HG03558 (cell line): ENCODE measurements at regions not wholly inside any gene's neighbourhood (a gene's known extent, or its start where the extent isn't known, plus 50 kb on each side); places are given as distances from the start of the nearest gene placed in this dataset.
"Not testable (repeated sequence)": the region's sequence is repeated elsewhere in the genome, so short reads cannot be mapped to it uniquely, and the experiment has no call there.

ENCODE experiments used
- ATAC-seq: cut with Tn5 transposase; IDR thresholded peaks from one replicate; pipeline ENCODE4 v1.9.1; 2021; ENCODE audit warnings: moderate number of reproducible peaks; ENCODE audit not compliant: unreplicated experiment; ENCODE audit errors: extremely low read depth

- no peak for ATAC-seq
These were observed 188.7 kb upstream of the SALL3 start for GRCh38 chr18:78790960-78791359.

- ATAC-seq = no peak
These were observed 187.5 kb upstream of the SALL3 start for GRCh38 chr18:78792094-78792493.

- ATAC-seq = no peak
These were observed 186.9 kb upstream of the SALL3 start for GRCh38 chr18:78792736-78793135.

GRCh38 chr18:78793313-78794070, 186.1 kb upstream of the SALL3 start:
- ATAC-seq = no peak

DNA sequence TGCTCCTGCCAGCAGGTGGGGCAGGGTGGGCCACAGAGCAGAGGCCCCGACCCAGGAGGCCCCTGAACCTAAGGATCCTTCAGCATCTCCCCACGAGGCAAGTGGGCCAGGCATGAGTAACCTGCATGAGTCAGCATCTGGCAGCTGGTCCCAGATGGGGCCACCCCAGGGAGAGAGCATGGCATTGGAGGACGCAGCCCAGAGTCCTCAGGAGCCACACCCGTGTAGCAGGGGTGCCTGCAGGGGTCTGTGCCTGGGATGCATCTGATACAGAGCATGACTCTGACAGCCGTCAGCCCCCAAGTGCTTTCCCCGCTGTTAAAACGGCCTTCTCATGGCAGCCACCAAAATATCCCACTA, 185.6 kb upstream of the SALL3 start:
- ATAC-seq = no peak

DNA sequence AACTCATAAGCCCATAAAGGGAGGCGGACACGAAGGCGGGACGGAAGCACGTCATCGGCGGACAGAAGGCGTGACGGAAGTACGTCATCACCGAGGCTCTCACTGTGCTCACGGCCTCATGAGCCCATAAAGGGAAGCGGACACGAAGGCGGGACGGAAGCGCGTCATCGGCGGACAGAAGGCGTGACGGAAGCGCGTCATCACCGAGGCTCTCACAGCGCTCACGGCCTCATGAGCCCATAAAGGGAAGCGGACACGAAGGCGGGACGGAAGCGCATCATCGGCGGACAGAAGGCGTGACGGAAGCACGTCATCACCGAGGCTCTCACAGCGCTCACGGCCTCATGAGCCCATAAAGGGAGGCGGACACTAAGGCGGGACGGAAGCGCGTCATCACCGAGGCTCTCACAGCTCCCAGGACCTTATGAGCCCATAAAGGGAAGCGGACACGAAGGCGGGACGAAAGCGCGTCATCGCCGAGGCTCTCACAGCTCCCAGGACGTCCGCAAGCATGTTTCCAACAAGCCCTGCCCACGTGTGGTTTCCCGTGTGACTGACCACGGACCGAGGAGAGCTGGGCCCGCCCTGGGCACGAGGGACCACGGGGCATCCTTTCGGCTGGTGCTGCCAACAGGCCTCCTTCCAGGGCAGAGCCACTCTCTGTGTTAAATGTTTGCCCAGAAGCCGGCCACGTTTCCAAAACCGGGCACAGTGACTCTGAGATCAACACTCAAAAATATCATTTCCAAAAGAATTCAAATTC, 182.7 kb upstream of the SALL3 start:
- no peak for ATAC-seq

DNA sequence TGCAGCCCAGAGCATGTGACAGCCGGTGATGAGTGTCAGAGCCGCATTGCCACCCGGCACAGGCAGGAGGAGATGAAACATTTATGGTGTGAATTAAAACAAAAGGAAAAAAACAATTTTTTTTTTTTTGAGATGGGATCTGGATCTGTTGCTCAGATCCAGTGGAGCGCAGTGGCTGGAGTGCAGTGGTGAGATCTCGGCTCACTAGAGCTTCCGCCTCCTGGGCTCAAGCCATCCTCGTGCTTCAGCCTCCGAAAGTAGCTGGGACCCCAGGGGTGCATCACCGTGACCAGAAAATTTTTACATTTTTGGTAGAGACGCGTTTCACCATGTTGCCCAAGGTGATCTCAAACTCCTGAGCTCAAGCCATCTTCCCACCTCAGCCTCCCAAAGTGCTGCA, 182.1 kb upstream of the SALL3 start:
- ATAC-seq = no peak

GRCh38 chr18:78798402-78799175, 181.0 kb upstream of the SALL3 start:
- ATAC-seq = no peak

DNA sequence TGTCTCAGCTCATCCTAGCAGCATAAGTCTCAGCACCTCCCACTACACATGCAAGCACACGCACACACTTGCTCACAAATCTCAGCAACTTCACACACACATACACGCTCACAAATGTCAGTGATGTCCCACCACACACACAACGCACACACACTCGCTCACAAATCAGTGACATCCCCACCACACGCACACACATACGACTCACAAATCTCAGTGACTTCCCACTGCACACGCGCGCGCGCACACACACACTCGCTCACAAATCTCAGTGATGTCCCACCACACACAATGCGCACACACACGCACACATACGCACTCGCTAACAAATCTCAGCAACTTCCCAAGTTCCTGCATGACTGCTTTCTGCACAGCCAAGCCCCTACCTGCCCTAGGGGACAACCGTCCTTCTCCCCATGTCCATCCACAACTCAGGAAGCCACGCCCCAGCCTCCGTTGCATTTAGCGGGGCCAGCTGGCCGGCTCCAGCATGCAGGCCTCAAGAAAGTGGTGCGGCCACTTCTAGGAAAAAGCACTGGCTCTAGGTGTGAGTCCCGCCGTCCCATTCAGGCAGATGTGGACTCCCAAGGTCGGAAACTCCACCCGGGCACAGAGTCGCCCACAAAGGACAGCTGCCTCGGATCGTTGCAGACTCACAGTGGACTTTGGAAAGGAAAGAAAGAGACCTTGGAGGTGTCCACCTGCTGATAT, 180.1 kb upstream of the SALL3 start:
- no peak for ATAC-seq

DNA sequence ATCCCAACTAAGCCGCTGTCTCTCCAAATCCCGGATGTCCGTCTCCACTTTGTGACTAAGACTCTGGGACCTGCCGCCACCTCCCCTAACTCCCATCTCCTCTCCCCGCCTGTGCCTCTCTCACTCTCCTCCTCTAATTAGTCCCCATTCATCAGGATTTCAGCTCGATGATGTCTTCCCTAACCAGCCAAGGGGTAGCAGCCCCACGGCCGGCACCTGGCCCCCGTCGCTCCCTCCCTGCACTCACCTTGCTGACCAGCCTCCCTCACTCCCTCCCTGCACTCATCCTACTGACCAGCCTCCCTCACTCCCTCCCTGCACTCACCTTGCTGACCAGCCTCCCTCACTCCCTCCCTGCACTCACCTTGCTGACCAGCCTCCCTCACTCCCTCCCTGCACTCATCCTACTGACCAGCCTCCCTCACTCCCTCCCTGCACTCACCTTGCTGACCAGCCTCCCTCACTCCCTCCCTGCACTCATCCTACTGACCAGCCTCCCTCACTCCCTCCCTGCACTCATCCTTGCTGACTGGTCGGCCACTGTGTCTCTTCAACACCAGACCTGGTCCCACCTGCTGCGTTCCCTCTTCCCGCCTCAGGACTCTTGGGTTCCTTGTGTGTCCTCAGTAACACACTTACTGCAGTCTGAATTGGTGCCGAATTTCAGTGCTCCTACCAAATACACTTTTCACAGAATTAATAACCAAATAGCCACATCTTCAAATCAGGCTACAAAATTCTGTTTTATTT, 179.3 kb upstream of the SALL3 start:
- ATAC-seq = not testable (repeated sequence)

DNA sequence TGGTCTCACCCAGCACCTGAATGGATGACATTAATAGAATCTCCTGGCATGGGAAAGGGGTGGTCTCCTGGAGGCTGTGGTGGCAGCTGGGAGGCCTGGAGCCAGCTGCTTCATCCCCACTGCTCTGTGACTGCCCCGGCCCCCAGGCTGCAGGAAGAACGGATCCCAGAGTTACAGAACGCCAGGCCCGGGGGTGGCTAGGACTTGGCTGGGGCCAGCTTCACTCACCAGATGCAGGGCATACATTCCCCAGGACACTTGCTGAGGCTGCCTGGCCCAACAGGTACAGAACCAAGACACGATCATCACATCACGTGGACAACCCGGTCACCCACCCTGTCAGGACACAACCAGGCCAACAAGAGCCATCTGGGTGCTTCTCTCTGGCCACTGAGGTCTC, 178.6 kb upstream of the SALL3 start:
- ATAC-seq = no peak

GRCh38 chr18:78803104-78803503, 176.5 kb upstream of the SALL3 start:
- ATAC-seq = no peak

- no peak for ATAC-seq
These were observed 175.2 kb upstream of the SALL3 start for GRCh38 chr18:78804206-78805030.

GRCh38 chr18:78805840-78806239, 173.8 kb upstream of the SALL3 start:
- ATAC-seq = no peak

- ATAC-seq = no peak
These were observed 171.9 kb upstream of the SALL3 start for GRCh38 chr18:78807668-78808067.

DNA sequence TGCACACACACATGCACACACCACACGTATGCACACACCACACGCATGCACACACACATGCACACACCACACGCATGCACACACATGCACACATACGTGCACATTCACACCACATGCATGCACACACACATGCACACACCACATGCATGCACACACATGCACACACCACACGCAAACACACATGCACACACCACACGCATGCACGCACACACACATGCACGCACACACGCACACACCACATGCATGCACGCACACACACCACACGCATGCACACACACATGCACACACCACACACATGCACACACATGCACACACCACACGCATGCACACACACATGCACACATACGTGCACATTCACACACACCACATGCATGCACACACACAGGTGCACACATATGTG, 169.8 kb upstream of the SALL3 start:
- no peak for ATAC-seq

GRCh38 chr18:78810706-78811105, 168.9 kb upstream of the SALL3 start:
- no peak for ATAC-seq

- no peak for ATAC-seq
These were observed 167.6 kb upstream of the SALL3 start for GRCh38 chr18:78812067-78812466.

- no peak for ATAC-seq
These were observed 166.5 kb upstream of the SALL3 start for GRCh38 chr18:78813156-78813555.
